ENCODE measurements at regions not wholly inside any gene's neighbourhood (a gene's known extent, or its start where the extent isn't known, plus 50 kb on each side); places are given as distances from the start of the nearest gene placed in this dataset.
"Not testable (repeated sequence)": the region's sequence is repeated elsewhere in the genome, so short reads cannot be mapped to it uniquely, and the experiment has no call there.

- DNase-seq, result no peak
These were observed 381.8 kb downstream of the TCERG1L start for GRCh38 chr10:130929422-130930325.

DNA sequence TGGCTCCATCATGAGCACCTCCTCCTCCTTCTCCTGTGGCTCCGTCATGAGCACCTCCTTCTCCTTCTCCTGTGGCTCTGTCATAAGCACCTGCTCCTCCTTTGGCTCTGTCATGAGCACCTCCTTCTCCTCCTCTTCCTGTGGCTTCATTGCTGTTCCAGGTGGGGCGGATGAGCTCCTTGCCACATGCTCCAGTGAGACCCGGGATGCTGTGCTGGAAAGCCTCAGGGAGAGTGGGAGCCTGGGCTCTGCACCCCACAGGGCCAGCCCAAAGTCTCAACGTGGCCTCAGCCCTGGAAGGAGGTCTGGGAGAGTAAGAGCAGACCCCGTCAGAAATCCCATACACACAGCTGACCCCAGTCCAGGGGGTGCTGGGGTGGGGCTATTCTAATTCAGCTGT, 380.7 kb downstream of the TCERG1L start:
- DNase-seq, result no peak

- no peak for DNase-seq
These were observed 380.3 kb downstream of the TCERG1L start for GRCh38 chr10:130931256-130931655.

DNA sequence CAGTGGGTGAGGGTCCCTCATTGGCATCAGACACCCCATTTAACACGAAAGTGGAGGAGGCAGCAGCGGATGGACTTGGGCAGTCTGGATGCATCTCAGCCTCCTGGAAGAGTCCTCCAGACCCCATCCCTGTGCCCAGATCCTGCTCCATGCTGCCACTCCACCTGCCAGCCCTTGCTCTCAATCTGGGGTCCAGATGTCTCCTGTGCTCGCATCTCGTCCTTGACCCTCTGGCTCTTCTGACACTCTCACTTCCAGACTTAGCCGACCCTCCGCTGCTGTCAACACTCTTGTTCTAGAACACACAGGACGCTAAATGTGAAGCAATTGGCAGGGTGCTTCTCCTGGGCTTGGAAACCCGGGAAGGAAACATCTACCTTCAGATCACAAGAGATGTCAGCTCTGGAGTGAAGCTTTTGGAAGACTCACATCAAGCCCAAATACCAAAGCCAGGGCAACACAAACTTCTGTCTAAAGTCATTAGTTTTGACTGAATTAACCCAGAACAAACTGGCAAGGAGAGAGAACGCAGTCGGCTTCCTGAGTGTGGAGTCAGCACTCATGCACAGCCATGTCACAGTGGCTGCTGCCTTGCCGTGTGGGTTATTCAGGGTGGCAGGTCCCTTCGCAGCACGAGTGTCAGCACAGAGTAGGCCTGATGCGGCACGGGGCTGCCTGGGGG, 379.1 kb downstream of the TCERG1L start:
- no peak for DNase-seq

DNA sequence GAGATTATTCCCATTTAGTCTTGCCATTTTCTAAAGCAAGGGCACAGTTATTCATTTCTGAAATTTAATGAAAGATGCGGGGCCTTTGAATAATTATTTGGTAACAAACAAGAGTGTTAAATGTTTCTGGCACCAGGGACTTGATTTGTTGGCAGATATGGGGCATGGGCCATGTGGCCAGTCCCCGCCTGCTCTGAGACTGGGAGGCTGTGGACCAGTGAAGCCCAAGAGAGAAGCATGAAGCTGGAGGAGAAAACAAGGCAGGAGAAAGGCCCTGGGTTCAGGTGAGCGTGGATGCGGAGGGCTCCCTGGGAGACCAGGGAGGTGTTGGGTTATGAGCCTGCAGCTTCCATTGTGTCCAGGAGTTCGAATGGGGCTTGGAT, 378.5 kb downstream of the TCERG1L start:
- no peak for DNase-seq

DNA sequence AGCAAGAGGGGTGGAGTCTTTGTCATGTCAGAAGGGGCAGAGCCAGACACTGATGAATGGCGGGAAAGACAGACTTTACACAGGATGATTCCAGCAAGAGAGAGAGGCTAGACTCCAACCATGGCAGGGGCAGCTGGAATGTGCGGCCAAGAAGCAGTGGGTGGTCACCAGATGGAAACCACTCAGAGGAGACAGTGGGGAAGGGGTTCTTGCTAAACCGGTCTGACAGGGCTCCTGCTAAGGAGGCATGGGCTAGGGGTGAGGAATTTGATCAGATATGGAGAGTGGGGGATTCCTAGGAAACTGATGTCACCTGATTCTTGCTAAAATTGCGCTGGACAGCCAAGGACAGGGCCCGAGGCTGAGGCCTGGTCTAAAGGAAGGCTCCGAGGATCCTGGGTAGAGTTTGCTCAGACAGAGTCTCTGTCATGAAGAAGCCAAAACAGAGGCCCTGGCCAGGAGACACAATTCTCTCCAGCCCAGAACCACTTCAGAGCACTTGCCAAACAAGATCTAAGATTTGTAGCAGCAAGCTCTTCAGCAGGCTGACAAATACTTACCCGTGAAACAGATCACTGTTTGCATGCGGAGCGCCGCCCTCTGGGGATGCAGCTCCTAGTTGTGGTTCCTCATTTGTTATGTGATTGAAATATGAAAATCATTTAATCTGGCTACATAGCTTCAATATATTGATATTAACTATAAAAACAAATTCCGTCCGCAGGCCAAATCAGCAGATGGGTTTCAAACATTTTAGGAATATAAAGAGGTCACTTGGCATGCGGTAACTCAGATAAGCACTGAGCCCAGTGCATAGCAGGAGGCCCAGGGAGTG, 377.0 kb downstream of the TCERG1L start:
- DNase-seq, result no peak

GRCh38 chr10:130935128-130935439, 376.4 kb downstream of the TCERG1L start:
- no peak for DNase-seq

DNA sequence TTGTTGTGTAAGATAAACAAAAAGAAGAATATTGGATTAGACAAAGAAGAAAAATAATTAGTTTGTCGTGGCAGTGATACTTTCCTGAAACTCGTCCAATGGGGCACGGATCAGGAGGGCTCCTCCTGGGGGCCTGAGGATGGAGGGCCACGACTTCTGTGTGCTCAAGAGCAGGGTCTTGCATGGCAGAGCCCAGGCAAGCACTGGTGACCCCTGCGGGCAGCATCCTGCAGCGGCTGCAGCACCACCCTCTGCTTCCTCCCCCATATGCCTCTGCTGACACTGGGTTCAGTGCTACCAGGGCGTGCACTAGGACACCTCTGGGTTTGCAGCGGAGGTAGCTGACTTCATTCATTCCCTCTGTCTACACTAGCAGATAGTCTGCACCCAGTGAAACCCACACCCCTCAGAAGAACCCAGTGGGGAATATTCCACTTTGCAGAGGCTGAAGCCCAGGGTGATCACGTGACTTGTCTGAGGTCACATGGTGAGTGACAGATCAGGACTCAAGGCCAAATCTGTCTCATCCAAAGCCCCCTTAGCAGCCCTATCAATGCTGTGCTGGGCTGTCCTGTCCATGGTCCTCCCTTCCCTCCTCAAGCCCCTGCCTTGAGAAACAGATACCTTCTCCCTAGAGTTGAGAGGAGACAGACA, 375.5 kb downstream of the TCERG1L start:
- DNase-seq, result no peak

- no peak for DNase-seq
These were observed 374.7 kb downstream of the TCERG1L start for GRCh38 chr10:130936851-130937250.

DNA sequence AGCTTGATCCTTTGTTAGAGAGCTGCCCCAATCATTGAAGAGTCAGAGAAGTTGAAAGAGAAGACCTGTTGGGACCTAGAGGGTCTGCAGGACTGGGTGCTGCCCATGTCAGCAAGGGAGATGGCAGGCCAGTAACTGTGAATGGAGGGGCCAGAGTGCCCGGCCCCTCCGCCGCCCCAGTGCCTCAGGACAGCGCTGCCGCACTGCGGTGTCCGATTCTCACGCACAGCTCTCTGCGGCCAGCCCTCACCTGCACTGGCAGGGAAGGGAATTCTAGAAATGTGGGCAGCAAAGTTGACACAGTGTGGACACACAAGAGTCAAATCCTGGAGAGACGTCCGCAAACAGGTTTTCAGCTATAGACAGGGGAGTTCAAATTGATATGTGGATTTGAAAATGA, 373.5 kb downstream of the TCERG1L start:
- no peak for DNase-seq

DNA sequence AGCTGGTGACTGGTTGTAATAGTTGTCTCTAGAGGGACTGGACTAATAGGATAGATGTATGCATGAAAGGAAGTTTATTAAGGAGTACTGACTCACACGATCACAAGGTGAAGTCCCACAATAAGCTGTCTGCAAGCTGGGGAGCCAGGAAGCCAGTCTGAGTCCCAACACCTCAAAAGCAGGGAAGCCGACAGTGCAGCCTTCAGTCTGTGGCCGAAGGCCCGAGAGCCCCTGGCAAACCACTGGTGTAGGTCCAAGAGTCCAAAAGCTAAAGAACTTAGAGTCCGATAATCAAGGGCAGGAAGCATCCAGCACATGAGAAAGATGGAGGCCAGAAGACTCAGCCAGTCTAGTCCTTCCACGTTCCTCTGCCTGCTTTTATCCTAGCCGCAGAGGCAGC, 372.6 kb downstream of the TCERG1L start:
- not testable (repeated sequence) for DNase-seq

DNA sequence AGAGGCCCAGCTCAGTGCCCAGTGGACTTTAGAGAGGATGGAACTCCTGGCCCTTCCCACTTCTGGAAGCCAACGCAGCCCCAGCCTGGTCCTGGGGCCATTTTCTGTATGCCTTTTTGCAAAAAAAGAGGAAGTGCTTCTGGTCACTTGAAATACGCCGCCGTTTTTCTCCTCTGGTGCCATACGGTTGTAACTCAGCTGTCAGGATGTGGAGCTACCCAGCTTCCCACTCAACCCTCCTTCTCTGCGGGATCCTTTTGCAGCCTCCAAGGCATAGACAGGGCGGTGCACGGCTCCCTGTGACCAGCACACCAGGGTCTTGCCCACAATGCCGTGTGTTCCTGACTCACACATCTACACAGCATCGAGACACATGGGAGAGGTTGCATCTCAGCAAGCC, 369.6 kb downstream of the TCERG1L start:
- DNase-seq, result no peak

DNA sequence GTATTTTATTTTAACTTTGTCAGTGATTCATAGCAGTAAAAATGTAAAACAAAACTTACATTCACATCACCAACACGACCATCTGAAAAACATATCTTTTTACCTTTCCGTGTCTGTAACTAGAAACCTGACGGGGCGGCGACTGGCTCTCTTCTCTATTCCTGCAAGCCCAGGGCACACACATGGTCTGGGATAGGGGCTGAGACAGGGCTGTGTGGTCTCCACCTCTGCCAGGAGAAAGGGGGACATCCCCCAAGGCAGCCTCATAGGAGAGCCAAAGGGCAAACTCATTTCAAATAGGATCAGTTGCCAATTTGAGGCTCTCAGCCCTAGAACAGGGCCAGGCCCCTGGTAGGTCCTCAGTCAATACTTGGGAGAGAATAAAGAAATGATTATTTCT, 359.4 kb downstream of the TCERG1L start:
- DNase-seq, result no peak

DNA sequence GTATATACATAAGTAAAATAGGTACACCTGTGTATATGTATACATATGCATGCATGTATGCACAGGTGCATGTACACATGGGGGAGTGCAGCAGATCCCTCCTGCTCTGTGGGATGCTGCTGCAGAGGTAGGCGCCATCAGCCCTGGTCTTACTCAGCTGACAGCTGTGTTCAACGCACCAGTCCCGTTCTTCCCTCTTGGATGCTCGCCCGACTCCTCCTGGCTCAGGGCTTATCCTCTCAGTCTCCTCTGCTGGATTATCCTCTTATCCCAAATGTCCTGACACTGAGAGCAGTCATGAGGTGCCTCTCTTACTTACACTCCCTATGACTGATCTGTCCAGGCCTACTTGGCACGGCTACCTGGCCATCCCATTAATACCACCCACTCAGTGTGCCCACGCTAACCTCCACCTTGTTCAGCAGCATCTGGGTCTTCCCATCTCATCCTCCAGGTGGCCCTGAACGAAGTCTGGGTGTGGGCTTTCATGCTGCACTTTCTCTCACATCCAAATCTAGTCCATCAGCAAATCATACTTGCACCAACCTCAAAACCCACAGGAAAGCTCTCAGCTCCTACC, 357.1 kb downstream of the TCERG1L start:
- no peak for DNase-seq

DNA sequence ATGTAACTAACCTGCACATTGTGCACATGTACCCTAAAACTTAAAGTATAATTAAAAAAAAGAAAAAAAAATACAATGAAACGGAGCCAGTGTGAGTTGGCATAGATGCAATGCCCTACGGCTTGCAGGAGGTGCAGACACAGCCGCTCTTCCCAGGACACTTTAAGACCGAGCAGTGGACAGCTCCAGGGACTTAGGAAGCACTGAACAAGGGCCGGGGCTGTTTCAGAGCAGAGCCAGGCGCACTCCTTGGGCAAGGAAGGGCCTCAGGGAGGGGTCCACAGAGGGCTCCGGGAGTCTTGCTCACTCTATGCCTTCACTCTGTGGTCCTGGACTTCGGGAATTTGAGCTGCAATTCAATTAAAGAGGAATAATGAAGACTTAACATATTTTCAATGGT, 355.3 kb downstream of the TCERG1L start:
- no peak for DNase-seq

DNA sequence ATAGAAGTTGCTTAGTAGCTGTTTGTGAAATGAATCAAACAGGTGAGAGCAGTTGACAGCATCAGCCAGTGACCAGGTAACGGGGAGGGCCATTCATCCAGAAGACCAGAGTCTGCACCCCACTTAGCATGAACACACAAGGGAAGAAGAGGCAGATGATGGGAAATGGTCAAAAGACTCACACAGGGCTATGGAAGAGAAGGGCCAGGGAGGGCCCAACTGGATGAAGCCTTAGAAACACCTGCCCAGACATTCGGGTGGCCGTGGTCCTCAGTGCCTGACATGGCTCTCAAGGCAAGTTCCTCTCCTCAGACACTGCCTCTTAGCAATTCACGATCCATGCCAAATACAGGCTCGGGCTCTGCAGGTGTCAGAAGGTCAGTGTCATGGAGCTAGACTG, 354.1 kb downstream of the TCERG1L start:
- no peak for DNase-seq

- DNase-seq, result no peak
These were observed 353.5 kb downstream of the TCERG1L start for GRCh38 chr10:130958003-130958402.

DNA sequence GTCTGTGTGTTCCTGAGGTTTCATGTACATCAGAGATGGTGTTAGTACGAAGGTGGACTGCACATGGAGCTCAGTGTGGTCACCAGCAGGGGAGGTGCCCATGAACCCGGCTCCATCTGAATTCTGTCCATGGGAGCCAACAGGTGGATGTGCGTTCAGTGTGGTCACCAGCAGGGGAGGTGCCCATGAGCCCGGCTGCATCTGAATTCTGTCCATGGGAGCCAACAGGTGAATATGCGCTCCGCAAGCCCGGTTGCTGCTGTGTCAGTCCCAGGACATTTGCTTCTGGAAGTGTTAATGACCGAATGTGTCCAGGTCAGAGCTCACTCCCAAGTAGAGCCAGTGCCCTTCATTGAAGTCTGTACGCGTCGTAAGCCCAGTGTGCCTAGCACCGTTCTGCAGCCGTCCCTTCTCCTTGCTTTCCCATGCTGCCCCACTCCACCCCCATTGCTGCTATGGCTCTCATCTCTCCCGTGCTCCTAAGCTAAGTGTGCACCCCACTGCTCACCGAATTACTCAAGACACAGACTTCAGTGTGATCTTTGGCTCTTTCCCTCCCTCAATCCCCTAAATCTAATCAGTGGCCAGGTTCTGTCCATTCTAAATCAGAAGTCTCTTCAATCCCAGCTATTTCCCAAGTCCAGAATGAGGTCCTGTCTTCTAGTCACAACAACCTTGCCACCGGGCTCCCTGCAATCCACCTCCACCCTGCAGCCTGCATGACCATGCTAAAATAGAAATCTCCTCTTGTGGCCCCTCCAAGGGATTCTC, 352.4 kb downstream of the TCERG1L start:
- no peak for DNase-seq

GRCh38 chr10:130959752-130960195, 351.7 kb downstream of the TCERG1L start:
- DNase-seq, result no peak

- DNase-seq, result no peak
These were observed 351.0 kb downstream of the TCERG1L start for GRCh38 chr10:130960531-130960930.

DNA sequence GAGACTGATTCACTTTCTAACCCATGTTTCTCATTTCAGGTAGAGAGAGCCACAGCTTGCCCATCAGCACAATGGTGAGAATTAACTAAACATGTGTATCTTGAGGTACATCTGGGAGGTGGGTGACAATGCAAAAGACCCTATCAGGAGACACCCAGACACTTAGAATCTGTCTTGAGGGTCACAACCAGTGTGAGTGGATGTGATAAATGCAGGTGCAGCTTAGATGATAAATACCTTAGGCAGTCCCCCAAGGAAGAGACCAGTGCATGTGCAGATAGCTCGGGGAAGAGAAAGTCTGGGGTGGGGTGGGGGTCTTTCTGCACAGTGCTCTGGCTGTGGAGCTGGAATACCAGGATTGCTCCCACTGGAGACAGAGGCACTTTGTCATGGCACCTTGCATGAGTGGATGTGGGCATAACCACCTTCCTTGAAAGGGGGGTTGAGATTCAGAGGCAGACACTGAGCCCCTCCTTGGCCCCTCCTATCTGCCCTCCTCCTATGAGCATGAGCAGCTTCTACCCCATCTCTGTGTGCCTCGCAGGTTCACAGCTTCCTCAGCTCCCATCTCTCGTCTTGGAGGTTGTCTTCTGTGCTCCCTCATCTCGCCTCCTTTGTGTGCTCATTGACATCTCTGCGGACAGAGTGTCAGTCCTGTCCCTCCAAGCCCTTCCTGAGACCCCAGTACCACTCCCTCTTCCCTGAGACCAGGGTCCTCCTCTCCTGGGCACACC, 349.8 kb downstream of the TCERG1L start:
- no peak for DNase-seq
